Hepatocyte (in vitro differentiated cells): ENCODE measurements at regions not wholly inside any gene's neighbourhood (a gene's known extent, or its start where the extent isn't known, plus 50 kb on each side); places are given as distances from the start of the nearest gene placed in this dataset.

Source experiments
- DNase-seq: peaks from one replicate; pipeline ENCODE4 v3.0.0-alpha.2; 2016; ENCODE audit warnings: low spot score
- H2AFZ ChIP-seq: fragments of 200-600 bp; sonication (generic); 2 replicates; pipeline ENCODE4 v1.6.0; 2016; ENCODE audit warnings: antibody characterized with exemption, mild to moderate bottlenecking
- H3K27ac ChIP-seq: fragments of 200-600 bp; sonication (generic); 2 replicates; pipeline ENCODE4 v1.5.1; 2016; ENCODE audit warnings: mild to moderate bottlenecking
- H3K27me3 ChIP-seq: fragments of 200-600 bp; sonication (generic); 2 replicates; pipeline ENCODE4 v1.6.1; 2016
- H3K36me3 ChIP-seq: fragments of 200-600 bp; sonication (generic); replicated peaks from 2 replicates; pipeline ENCODE4 v1.5.1; 2016; ENCODE audit warnings: low read depth; ENCODE audit not compliant: insufficient read depth
- H3K4me1 ChIP-seq: fragments of 200-600 bp; sonication (generic); 2 replicates; pipeline ENCODE4 v1.5.1; 2016; ENCODE audit warnings: mild to moderate bottlenecking, moderate library complexity; ENCODE audit not compliant: insufficient read depth
- H3K4me2 ChIP-seq: fragments of 200-600 bp; sonication (generic); 2 replicates; pipeline ENCODE4 v1.6.0; 2016
- H3K4me3 ChIP-seq: fragments of 200-600 bp; sonication (generic); 2 replicates; pipeline ENCODE4 v1.5.1; 2016; ENCODE audit warnings: mild to moderate bottlenecking
- H3K79me2 ChIP-seq: fragments of 200-600 bp; sonication (generic); 2 replicates; pipeline ENCODE4 v1.6.0; 2017; ENCODE audit warnings: mild to moderate bottlenecking
- H3K9me2 ChIP-seq: fragments of 200-600 bp; sonication (generic); replicated peaks from 2 replicates; pipeline ENCODE4 v1.6.0; 2017; ENCODE audit warnings: mild to moderate bottlenecking; ENCODE audit not compliant: insufficient read depth
- H3K9me3 ChIP-seq: fragments of 200-600 bp; sonication (generic); 2 replicates; pipeline ENCODE4 v1.5.1; 2016; ENCODE audit warnings: low read depth, mild to moderate bottlenecking
- H4K20me1 ChIP-seq: fragments of 200-600 bp; sonication (generic); 2 replicates; pipeline ENCODE4 v1.6.0; 2016; ENCODE audit warnings: mild to moderate bottlenecking; ENCODE audit not compliant: insufficient read depth, poor library complexity, severe bottlenecking
- EZH2 ChIP-seq: fragments of 200-600 bp; sonication (generic); IDR thresholded peaks from 2 replicates; pipeline ENCODE4 v1.6.1; 2016; ENCODE audit warnings: antibody characterized with exemption, mild to moderate bottlenecking, borderline replicate concordance
- EZH2phosphoT487 ChIP-seq: fragments of 200-600 bp; sonication (generic); IDR thresholded peaks from one replicate; pipeline ENCODE4 v1.6.1; 2018; ENCODE audit warnings: antibody characterized with exemption, mild to moderate bottlenecking, low read depth, moderate library complexity; ENCODE audit not compliant: unreplicated experiment, severe bottlenecking
- WGBS: methylation state at CpG from one replicate; pipeline ENCODE4 v1.1.6; 2016; ENCODE audit warnings: low lambda C conversion rate; ENCODE audit errors: missing lambda C conversion rate; 5-methylcytosine and 5-hydroxymethylcytosine counted together
- TF ChIP-seq, protein P1 (sequence below): fragments of 200-600 bp; sonication (generic); IDR thresholded peaks from 2 replicates; pipeline ENCODE4 v1.5.1; 2016; ENCODE audit warnings: antibody characterized with exemption, mild to moderate bottlenecking; ENCODE audit not compliant: poor library complexity

DNA sequence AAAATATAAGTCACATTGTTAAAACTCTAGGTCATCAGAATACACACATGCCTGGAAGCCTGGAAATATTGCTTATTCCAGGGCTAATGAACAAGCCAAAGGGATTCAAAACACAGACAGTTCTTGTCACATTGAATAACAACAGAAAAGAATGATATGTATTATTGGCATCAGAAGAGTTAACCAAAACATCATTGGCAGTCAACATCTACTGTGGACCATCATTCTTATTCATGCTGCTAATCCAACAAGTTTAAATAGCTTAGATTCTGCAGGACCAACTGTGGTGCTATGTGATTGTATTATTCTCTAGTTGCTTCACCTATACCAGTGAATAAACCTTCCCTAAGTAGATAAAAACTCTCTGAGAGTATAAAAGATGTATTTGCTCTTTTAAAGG lies 198.3 kb downstream of the NEBL start:
- Histone ChIP-seq H3K27ac (no peak overlapping the region), H3K36me3 (no peaks in the 10 kb centered on the region), H3K4me3 (no peak overlapping the region), H2AFZ (no peak overlapping the region), H4K20me1 (no peaks in the 10 kb centered on the region), H3K9me2 (no peaks in the 10 kb centered on the region), H3K4me2 (no peak overlapping the region), H3K4me1 (no peaks in the 10 kb centered on the region), H3K27me3 (no peaks in the 10 kb centered on the region), H3K9me3 (peaks cover 4% of the 10 kb centered on the region), H3K79me2 (no peaks in the 10 kb centered on the region)
- DNase-seq, result no peak
- TF ChIP-seq EZH2, result no peak
- no peak for TF ChIP-seq EZH2phosphoT487
- TF ChIP-seq, protein P1, sequence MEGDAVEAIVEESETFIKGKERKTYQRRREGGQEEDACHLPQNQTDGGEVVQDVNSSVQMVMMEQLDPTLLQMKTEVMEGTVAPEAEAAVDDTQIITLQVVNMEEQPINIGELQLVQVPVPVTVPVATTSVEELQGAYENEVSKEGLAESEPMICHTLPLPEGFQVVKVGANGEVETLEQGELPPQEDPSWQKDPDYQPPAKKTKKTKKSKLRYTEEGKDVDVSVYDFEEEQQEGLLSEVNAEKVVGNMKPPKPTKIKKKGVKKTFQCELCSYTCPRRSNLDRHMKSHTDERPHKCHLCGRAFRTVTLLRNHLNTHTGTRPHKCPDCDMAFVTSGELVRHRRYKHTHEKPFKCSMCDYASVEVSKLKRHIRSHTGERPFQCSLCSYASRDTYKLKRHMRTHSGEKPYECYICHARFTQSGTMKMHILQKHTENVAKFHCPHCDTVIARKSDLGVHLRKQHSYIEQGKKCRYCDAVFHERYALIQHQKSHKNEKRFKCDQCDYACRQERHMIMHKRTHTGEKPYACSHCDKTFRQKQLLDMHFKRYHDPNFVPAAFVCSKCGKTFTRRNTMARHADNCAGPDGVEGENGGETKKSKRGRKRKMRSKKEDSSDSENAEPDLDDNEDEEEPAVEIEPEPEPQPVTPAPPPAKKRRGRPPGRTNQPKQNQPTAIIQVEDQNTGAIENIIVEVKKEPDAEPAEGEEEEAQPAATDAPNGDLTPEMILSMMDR, result no peak

DNA sequence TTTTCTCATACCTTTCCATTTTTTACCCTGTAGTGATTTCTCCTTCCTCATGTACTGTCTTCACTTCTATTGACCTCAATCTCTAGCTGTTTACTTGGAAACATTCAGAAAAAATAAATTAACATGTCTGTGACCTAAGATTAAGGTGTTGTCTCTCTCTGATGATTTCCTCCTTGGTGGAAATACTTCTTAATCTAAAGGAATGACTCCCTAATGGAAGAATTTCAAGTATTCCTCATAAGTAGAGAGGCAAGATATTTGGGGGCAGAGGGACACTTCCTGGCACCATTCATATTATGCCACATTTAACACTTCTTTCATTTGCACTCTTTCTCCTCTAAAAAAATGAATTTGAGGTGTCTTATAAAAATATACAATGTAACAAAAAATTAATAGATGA lies 202.8 kb downstream of the NEBL start:
- Histone ChIP-seq H3K79me2 (no peaks in the 10 kb centered on the region), H3K9me2 (no peaks in the 10 kb centered on the region), H3K36me3 (no peaks in the 10 kb centered on the region), H3K4me2 (no peak overlapping the region), H3K27me3 (no peaks in the 10 kb centered on the region), H3K4me1 (no peaks in the 10 kb centered on the region), H3K4me3 (no peak overlapping the region), H3K27ac (no peak overlapping the region), H4K20me1 (no peaks in the 10 kb centered on the region), H2AFZ (no peak overlapping the region), H3K9me3 (no peaks in the 10 kb centered on the region)
- TF ChIP-seq, protein P1, result no peak
- TF ChIP-seq EZH2phosphoT487 (no peak), EZH2 (no peak)
- no peak for DNase-seq

DNA sequence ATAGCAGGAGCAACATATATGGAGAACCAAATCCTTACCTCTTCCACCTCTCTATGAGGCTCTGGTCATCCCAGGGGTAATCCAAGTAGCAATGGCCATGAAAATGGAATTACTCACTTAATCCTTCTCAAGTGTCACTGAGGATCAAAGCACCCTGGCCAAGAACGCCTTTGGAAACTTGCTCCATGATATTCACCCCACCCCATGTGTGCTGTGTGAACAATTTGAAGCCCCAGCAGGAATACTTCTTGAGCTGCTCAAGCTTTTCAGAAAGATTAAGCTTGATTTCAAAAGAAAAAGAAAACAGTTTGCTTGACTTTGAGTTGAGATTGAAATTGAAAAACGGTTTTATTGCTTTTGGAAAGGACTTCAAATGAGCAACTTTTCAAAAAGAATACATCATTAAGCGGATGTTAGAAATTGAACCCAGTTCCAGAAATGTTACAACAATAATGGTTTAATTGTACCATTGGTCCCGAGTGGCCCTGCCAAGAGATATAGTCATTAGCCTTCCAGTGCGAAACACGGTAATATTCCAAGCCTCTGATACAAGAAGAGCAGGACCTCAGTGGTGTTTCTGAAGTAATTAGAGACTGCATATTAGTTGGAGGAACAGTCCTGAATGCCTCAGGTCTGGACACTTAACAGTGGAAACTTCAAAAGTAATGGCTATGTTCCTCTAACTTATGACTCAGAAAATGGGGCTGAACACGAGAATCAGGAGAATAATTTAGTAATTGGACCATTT lies 208.1 kb downstream of the NEBL start:
- Histone ChIP-seq H2AFZ (no peak overlapping the region), H3K27ac (no peak overlapping the region), H3K36me3 (no peaks in the 10 kb centered on the region), H3K4me1 (no peaks in the 10 kb centered on the region), H4K20me1 (no peaks in the 10 kb centered on the region), H3K79me2 (no peaks in the 10 kb centered on the region), H3K27me3 (no peaks in the 10 kb centered on the region), H3K4me3 (no peak overlapping the region), H3K9me3 (no peaks in the 10 kb centered on the region), H3K4me2 (no peak overlapping the region), H3K9me2 (no peaks in the 10 kb centered on the region)
- DNase-seq, result no peak
- 89% methylated on average over 7 of the region's 7 CpGs for WGBS
- TF ChIP-seq EZH2phosphoT487 (no peak), EZH2 (no peak)
- TF ChIP-seq, protein P1, result no peak
